DND-41 (cell line): ENCODE measurements at regions not wholly inside any gene's neighbourhood (a gene's known extent, or its start where the extent isn't known, plus 50 kb on each side); places are given as distances from the start of the nearest gene placed in this dataset.

Source experiments
- ATAC-seq: fragments of 200-7000 bp; cut with Tn5 transposase; 3 replicates; pipeline ENCODE4 v1.9.1; 2021; ENCODE audit warnings: low read depth; ENCODE audit not compliant: insufficient read depth
- DNase-seq: peaks from one replicate; pipeline ENCODE4 v3.0.0-alpha.2; 2020
- H2AFZ ChIP-seq: 2 replicates; pipeline ENCODE4 v1.6.0; 2012; ENCODE audit warnings: low read depth, low read length
- H3K27ac ChIP-seq: 2 replicates; pipeline ENCODE4 v1.5.1; 2012; ENCODE audit warnings: low read length, inconsistent platforms
- H3K27me3 ChIP-seq: fragments of 200-600 bp; sonication (generic); 2 replicates; pipeline ENCODE4 v1.6.0; 2012; ENCODE audit warnings: low read length, mild to moderate bottlenecking, inconsistent platforms; ENCODE audit not compliant: insufficient read depth, poor library complexity
- H3K36me3 ChIP-seq: 2 replicates; pipeline ENCODE4 v1.5.1; 2012; ENCODE audit warnings: low read length, inconsistent platforms; ENCODE audit not compliant: insufficient read depth
- H3K4me1 ChIP-seq: 2 replicates; pipeline ENCODE4 v1.5.1; 2012; ENCODE audit warnings: mild to moderate bottlenecking, low read length; ENCODE audit not compliant: insufficient read depth
- H3K4me2 ChIP-seq: 2 replicates; pipeline ENCODE4 v1.6.0; 2012; ENCODE audit warnings: mild to moderate bottlenecking, moderate library complexity, low read length, inconsistent platforms; ENCODE audit not compliant: insufficient read depth
- H3K4me3 ChIP-seq, 2 experiments: fragments of 200-600 bp in 1 of 2; shearing (Covaris generic) in 1 of 2; 2 replicates each; pipeline ENCODE4 v1.5.1; 2012 to 2016; ENCODE audit warnings: inconsistent platforms in 2 of 2, low read length in 2 of 2, mild to moderate bottlenecking in 2 of 2, low read depth in 1 of 2, moderate library complexity in 1 of 2
- H3K79me2 ChIP-seq: 2 replicates; pipeline ENCODE4 v1.6.0; 2012; ENCODE audit warnings: low read length, inconsistent platforms; ENCODE audit not compliant: insufficient read depth
- H3K9ac ChIP-seq: 2 replicates; pipeline ENCODE4 v1.6.0; 2012; ENCODE audit warnings: low read depth, mild to moderate bottlenecking, inconsistent platforms, low read length, moderate library complexity
- H3K9me3 ChIP-seq: 2 replicates; pipeline ENCODE4 v1.5.1; 2012; ENCODE audit warnings: low read length, moderate library complexity, mild to moderate bottlenecking, inconsistent platforms; ENCODE audit not compliant: insufficient read depth, severe bottlenecking
- H4K20me1 ChIP-seq: 2 replicates; pipeline ENCODE4 v1.6.0; 2012; ENCODE audit warnings: low read length; ENCODE audit not compliant: insufficient read depth
- CTCF ChIP-seq: IDR thresholded peaks from 2 replicates; pipeline ENCODE4 v1.5.1; 2012; ENCODE audit warnings: borderline replicate concordance, low read length, moderate library complexity, mild to moderate bottlenecking; ENCODE audit not compliant: poor library complexity, severe bottlenecking; ENCODE audit errors: extremely low read depth
- EZH2 ChIP-seq: IDR thresholded peaks from 3 replicates; pipeline ENCODE4 v1.6.1; 2012; ENCODE audit warnings: borderline replicate concordance, low read depth, mild to moderate bottlenecking, moderate library complexity, low read length, inconsistent platforms; ENCODE audit not compliant: severe bottlenecking

DNA sequence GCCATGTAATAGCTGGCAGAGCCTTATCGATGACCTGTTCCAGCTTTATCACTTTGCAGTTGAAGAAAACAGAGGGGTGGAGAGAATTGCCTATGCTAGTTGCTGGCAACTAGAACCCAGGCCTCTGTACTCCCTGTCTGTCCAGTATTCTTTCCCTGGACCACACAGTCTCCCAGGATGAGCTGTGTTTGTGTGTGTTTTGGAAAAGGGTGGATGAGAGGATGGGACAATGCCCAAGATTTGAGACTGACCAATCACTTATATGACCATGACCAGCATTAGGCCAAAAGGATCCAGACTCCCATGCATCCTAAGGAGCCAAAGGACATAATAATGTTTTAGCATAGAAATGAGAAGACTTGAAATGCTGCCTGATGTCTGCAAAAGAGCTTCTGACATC lies 102.6 kb downstream of the CD200R1L start:
- no peak overlapping the region for H3K4me2 ChIP-seq
- no peak overlapping the region for H3K9ac ChIP-seq
- no peak overlapping the region for H3K27ac ChIP-seq
- DNase-seq (no peak), ATAC-seq (no peak)
- H3K9me3 ChIP-seq: no peaks in the 10 kb centered on the region
- no peak overlapping the region for H2AFZ ChIP-seq
- H3K79me2 ChIP-seq: no peaks in the 10 kb centered on the region
- H3K27me3 ChIP-seq: no peaks in the 10 kb centered on the region
- H4K20me1 ChIP-seq: no peaks in the 10 kb centered on the region
- no peaks in the 10 kb centered on the region for H3K4me1 ChIP-seq
- no peaks in the 10 kb centered on the region for H3K36me3 ChIP-seq
- no peak for TF ChIP-seq CTCF
- no peak for TF ChIP-seq EZH2
- H3K4me3 ChIP-seq: no peak overlapping the region

DNA sequence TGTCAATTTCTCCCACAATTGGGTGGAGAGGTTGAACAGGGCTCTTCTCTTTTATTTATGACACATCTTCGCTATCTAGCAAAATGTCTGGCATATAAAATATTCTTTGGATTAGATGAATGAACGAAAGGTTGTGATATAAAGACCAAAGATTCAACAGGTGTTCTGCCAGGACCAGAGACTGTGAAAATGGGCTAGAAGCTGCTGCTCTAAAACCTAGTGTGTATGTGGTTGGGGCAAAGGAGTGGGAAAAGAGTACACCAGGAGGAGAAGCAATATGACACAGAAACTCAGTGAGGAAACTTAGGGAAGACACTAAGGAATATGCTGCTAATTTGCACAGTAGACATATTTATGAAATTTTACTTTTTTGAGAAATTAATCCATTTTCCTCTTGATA lies 102.0 kb upstream of the CCDC80 start:
- H3K4me1 ChIP-seq: no peaks in the 10 kb centered on the region

DNA sequence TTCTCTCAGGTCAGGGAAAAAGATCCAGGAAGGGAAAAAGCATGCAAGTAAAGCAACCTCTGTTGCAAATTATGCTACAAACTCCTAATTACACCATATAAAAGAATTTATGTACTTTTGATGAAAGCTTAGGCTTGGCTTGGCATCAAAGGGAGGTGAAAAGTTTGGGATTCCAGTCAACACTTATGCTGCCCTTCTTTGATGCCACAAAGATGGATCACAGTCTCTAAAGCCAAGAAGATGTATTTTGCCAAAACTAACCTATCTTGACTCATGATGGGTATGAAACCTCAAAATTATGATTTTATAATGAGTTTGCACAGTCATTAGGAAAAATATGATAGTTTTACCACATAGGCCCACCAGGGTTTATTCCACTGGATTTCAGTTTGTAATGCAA lies 101.0 kb upstream of the CCDC80 start:
- ATAC-seq: no peak
- no peak overlapping the region for H3K4me2 ChIP-seq
- no peaks in the 10 kb centered on the region for H3K79me2 ChIP-seq

More for the DNA sequence above, 102.0 kb upstream of the CCDC80 start:
- Histone ChIP-seq H2AFZ (no peak overlapping the region), H3K9me3 (no peaks in the 10 kb centered on the region), H3K27ac (no peak overlapping the region), H3K79me2 (no peaks in the 10 kb centered on the region), H4K20me1 (no peaks in the 10 kb centered on the region), H3K4me2 (no peak overlapping the region), H3K4me3 (no peak overlapping the region), H3K27me3 (no peaks in the 10 kb centered on the region), H3K9ac (no peak overlapping the region), H3K36me3 (no peaks in the 10 kb centered on the region)
- ATAC-seq (no peak), DNase-seq (no peak)
- TF ChIP-seq EZH2: no peak
- TF ChIP-seq CTCF: no peak

More for the DNA sequence above, 101.0 kb upstream of the CCDC80 start:
- Histone ChIP-seq H3K9me3 (no peaks in the 10 kb centered on the region), H3K27ac (no peak overlapping the region), H3K9ac (no peak overlapping the region), H3K27me3 (no peaks in the 10 kb centered on the region), H3K36me3 (no peaks in the 10 kb centered on the region), H3K4me1 (no peaks in the 10 kb centered on the region), H4K20me1 (no peaks in the 10 kb centered on the region), H2AFZ (no peak overlapping the region), H3K4me3 (no peak overlapping the region)
- no peak for TF ChIP-seq CTCF
- no peak for TF ChIP-seq EZH2
- no peak for DNase-seq
